ENCODE measurements at regions not wholly inside any gene's neighbourhood (a gene's known extent, or its start where the extent isn't known, plus 50 kb on each side); places are given as distances from the start of the nearest gene placed in this dataset.

DNA sequence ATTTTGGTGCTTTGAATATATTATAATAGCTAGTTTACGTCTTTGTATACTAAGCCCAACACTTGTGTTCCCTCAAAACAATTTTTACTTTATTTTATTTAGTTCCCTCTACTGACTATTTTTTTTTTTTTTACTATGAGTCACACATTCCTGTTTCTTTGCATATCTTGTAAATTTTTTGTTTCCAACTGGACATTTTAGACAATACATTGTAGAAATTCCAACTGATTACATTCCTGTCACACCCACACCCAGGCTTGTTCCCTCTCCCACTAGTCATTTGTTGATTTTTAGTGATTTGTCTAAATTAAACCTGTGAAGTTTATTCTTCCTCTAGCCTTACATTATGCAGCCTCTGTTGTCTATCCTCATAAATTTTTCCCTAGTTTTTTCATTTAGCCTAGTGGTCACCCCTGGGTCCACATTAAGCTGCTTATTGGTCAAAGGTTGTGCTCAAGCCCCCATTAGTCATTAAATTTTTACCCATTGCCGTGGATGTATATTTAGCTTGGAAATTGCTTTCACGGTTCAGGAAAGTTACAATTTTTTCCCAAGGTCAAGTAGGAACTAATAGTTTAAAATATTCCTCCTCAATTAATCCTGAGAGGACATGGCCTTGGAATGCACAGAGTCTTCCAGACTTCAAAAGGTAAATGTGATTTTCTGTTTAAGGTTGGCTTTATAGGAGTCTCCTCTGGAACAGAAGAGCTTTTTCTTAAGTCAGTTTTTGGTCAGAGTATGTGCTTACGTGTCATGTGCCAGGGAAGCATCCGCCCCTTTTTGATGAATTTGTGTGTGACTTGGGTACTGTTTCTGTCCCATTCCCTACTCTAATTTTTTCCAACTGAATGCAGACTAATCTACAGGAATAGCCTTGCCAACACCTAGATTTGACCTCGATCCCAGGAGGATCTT is 207.6 kb upstream of the TMEM72 start:
- no peak overlapping the region for H3K4me3 ChIP-seq
- TF ChIP-seq, protein P1, sequence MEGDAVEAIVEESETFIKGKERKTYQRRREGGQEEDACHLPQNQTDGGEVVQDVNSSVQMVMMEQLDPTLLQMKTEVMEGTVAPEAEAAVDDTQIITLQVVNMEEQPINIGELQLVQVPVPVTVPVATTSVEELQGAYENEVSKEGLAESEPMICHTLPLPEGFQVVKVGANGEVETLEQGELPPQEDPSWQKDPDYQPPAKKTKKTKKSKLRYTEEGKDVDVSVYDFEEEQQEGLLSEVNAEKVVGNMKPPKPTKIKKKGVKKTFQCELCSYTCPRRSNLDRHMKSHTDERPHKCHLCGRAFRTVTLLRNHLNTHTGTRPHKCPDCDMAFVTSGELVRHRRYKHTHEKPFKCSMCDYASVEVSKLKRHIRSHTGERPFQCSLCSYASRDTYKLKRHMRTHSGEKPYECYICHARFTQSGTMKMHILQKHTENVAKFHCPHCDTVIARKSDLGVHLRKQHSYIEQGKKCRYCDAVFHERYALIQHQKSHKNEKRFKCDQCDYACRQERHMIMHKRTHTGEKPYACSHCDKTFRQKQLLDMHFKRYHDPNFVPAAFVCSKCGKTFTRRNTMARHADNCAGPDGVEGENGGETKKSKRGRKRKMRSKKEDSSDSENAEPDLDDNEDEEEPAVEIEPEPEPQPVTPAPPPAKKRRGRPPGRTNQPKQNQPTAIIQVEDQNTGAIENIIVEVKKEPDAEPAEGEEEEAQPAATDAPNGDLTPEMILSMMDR (conservative IDR thresholded peaks at IDR 0.05): no peak
- TF ChIP-seq EZH2 (IDR thresholded peaks at IDR 0.05; ENCODE audit: low read depth): no peak
- DNase-seq: no peak
- no peaks in the 10 kb centered on the region for H3F3A ChIP-seq (ENCODE audit: insufficient read depth, low read depth)
- no peaks in the 10 kb centered on the region for H3K9me2 ChIP-seq (ENCODE audit: insufficient read depth)
- H3K27ac ChIP-seq: no peak overlapping the region
- no peaks in the 10 kb centered on the region for H3K79me2 ChIP-seq (ENCODE audit: low read depth)
- no peaks in the 10 kb centered on the region for H3K36me3 ChIP-seq (ENCODE audit: low read depth)
- no peaks in the 10 kb centered on the region for H3K9me3 ChIP-seq (ENCODE audit: insufficient read depth, low read depth)
- peaks cover 9% of the 10 kb centered on the region; the same call in 1 of the 2 replicates for H3K27me3 ChIP-seq (ENCODE audit: insufficient read depth, low read depth)
- no peak overlapping the region for H2AFZ ChIP-seq
- H4K20me1 ChIP-seq (ENCODE audit: insufficient read depth): no peaks in the 10 kb centered on the region
- CTCF ChIA-PET: no interaction called here
- POLR2A ChIA-PET (ENCODE audit: unreplicated experiment): no interaction called here
- no TSS peak for BruUV-seq (replicated peaks)
- H3K4me2 ChIP-seq: no peak overlapping the region
- intact Hi-C loops (cut with micrococcal nuclease; ENCODE audit: unreplicated experiment): no loop called here
- no peaks in the 10 kb centered on the region for H3K4me1 ChIP-seq (replicated peaks; ENCODE audit: insufficient read depth)

DNA sequence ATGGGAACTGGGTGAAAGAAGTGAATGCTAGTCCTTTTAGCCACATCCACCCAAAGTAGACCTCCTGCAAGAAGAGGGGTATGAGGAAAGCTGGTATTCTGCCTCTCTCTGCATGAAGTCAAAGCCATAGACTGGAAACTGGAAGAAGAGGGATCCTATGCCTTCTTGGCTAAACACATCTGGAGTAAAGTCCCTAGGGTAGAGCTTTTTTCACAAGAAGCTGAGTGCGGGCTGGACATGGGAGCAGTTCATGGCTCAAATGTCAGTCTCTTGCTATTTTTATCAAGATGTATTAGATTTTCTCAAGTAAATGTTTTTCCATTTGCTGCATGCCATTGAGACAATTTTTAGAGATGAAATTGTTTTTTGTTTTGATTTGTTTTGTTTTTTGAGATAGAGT is 206.5 kb upstream of the TMEM72 start:
- no peaks in the 10 kb centered on the region for H3K36me3 ChIP-seq (ENCODE audit: low read depth)
- H3F3A ChIP-seq (ENCODE audit: insufficient read depth, low read depth): no peaks in the 10 kb centered on the region
- H3K27me3 ChIP-seq (ENCODE audit: insufficient read depth, low read depth): peaks cover 9% of the 10 kb centered on the region; the same call in 1 of the 2 replicates
- CTCF ChIA-PET: no interaction called here
- H3K4me3 ChIP-seq: no peak overlapping the region
- intact Hi-C loops (cut with micrococcal nuclease; ENCODE audit: unreplicated experiment): no loop called here
- no peaks in the 10 kb centered on the region for H3K9me3 ChIP-seq (ENCODE audit: insufficient read depth, low read depth)
- H2AFZ ChIP-seq: no peak overlapping the region
- no peaks in the 10 kb centered on the region for H3K79me2 ChIP-seq (ENCODE audit: low read depth)
- H3K4me1 ChIP-seq (replicated peaks; ENCODE audit: insufficient read depth): no peaks in the 10 kb centered on the region
- POLR2A ChIA-PET (ENCODE audit: unreplicated experiment): no interaction called here
- no TSS peak for BruUV-seq (replicated peaks)
- no peaks in the 10 kb centered on the region for H4K20me1 ChIP-seq (ENCODE audit: insufficient read depth)
- no peak overlapping the region for H3K4me2 ChIP-seq
- DNase-seq: no peak
- H3K9me2 ChIP-seq (ENCODE audit: insufficient read depth): no peaks in the 10 kb centered on the region
- H3K27ac ChIP-seq: no peak overlapping the region
- TF ChIP-seq EZH2 (IDR thresholded peaks at IDR 0.05; ENCODE audit: low read depth): no peak
- TF ChIP-seq, protein P1 (conservative IDR thresholded peaks at IDR 0.05): no peak

DNA sequence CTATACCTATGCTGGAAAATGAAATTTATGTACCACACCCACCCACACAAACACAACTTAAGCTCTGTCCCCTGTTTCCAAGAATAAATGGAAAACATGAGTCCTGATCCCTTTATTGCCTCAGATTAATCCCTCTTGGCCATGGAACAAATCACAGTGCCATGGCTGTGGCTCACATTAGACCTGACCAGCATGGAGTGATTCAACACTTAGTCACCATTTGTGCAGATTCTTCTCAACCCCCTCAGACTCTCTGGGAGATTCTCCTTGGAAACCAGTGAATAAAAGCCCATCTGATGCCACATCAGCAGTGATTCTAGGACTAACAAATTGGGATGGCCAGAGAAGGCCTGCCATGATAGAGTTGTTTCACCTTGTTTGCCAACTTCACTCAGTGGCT is 204.4 kb upstream of the TMEM72 start:
- intact Hi-C loops (cut with micrococcal nuclease; ENCODE audit: unreplicated experiment): no loop called here
- H3K4me2 ChIP-seq: no peak overlapping the region
- no peaks in the 10 kb centered on the region for H4K20me1 ChIP-seq (ENCODE audit: insufficient read depth)
- H3K36me3 ChIP-seq (ENCODE audit: low read depth): no peaks in the 10 kb centered on the region
- no peaks in the 10 kb centered on the region for H3K9me2 ChIP-seq (ENCODE audit: insufficient read depth)
- no peak overlapping the region for H3K27ac ChIP-seq
- TF ChIP-seq, protein P1 (conservative IDR thresholded peaks at IDR 0.05): no peak
- no peak for TF ChIP-seq EZH2 (IDR thresholded peaks at IDR 0.05; ENCODE audit: low read depth)
- H3F3A ChIP-seq (ENCODE audit: insufficient read depth, low read depth): no peaks in the 10 kb centered on the region
- H3K27me3 ChIP-seq (ENCODE audit: insufficient read depth, low read depth): peaks cover 9% of the 10 kb centered on the region; the same call in 1 of the 2 replicates
- POLR2A ChIA-PET (ENCODE audit: unreplicated experiment): no interaction called here
- H2AFZ ChIP-seq: no peak overlapping the region
- H3K9me3 ChIP-seq (ENCODE audit: insufficient read depth, low read depth): no peaks in the 10 kb centered on the region
- no peaks in the 10 kb centered on the region for H3K4me1 ChIP-seq (replicated peaks; ENCODE audit: insufficient read depth)
- DNase-seq: no peak
- H3K4me3 ChIP-seq: no peak overlapping the region
- BruUV-seq (replicated peaks): no TSS peak
- no peaks in the 10 kb centered on the region for H3K79me2 ChIP-seq (ENCODE audit: low read depth)
- CTCF ChIA-PET: no interaction called here

Data from PC-9 (cell line).